HG03196 (cell line): ENCODE measurements at regions not wholly inside any gene's neighbourhood (a gene's known extent, or its start where the extent isn't known, plus 50 kb on each side); places are given as distances from the start of the nearest gene placed in this dataset.

Source experiments
- ATAC-seq: cut with Tn5 transposase; IDR thresholded peaks from one replicate; pipeline ENCODE4 v1.9.1; 2021; ENCODE audit not compliant: unreplicated experiment

- no peak for ATAC-seq
These were observed 351.0 kb upstream of the AMELY start for GRCh38 chrY:7262531-7262930.

GRCh38 chrY:7261254-7261653 is 349.7 kb upstream of the AMELY start:
- no peak for ATAC-seq

GRCh38 chrY:7240101-7240500 is 328.5 kb upstream of the AMELY start:
- ATAC-seq = no peak

- no peak for ATAC-seq
These were observed 300.4 kb upstream of the AMELY start for GRCh38 chrY:7211971-7212370.

- ATAC-seq = no peak
These were observed 292.9 kb upstream of the AMELY start for GRCh38 chrY:7204456-7204855.

- no peak for ATAC-seq
These were observed 271.0 kb upstream of the AMELY start for GRCh38 chrY:7182591-7182990.

GRCh38 chrY:7177631-7178030 is 266.1 kb upstream of the AMELY start:
- ATAC-seq = no peak

GRCh38 chrY:7169475-7169874 is 257.9 kb upstream of the AMELY start:
- no peak for ATAC-seq

GRCh38 chrY:7141477-7141876 is 229.9 kb upstream of the AMELY start:
- no peak for ATAC-seq
